ENCODE measurements at regions not wholly inside any gene's neighbourhood (a gene's known extent, or its start where the extent isn't known, plus 50 kb on each side); places are given as distances from the start of the nearest gene placed in this dataset.

DNA sequence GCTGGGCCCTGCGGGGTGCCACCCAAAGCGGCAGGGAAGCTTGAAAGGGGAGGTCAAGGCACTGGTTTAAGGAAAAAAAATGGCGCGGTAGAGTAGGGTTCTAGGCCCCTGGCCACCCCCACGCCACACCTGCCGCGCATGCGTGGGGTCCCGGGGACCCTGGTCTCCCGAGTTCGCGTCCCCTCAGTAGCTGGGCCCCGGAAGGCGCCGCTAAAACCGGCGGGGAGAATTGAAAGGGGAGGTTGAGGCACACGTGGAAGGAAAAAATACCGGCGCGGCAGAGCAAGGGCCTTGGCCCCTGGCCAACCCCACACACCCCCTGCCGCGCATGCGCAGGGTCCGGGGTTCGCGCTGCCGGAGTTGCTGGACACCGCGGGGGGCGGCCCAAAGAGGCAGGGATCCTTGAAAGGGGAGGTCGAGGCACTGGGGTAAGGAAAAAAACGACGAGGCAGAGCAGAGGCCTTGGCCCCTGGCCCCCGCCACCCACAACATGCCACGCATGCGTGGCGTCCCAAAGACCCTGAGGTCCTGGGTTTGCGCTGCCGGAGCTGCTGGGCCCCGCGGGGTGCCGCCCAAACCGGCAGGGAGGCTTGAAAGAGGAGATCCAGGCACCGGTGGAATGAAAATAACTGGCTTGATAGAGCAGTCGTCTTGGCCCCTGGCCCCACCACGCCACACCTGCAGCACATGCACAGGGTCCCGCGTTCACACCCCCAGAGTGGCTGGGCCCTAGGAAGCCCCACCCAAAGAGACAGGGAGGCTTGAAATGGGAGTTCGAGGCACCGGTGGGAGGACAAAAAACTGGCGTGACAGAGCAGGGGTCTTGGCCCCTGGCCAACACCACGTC, 314.5 kb downstream of the ALG10 start:
- H3K27me3 ChIP-seq, result no peaks in the 10 kb centered on the region
- 44 to 59% methylated on average over 49 to 53 of the region's 53 CpGs for WGBS, 2 donors
- no peak overlapping the region for H3K27ac ChIP-seq
- intact Hi-C loops (cut with DNase I; ENCODE audit: low total_unique reads), result no loop called here
- DNase-seq, result no peak
- TF ChIP-seq CTCF (IDR thresholded peaks at IDR 0.05) (no peak), POLR2A (IDR thresholded peaks at IDR 0.05) (no peak)
- peak overlapping the region; percentile 9 to 20 for H3K4me3 ChIP-seq
- no peaks in the 10 kb centered on the region for H3K9me3 ChIP-seq
- no peaks in the 10 kb centered on the region for H3K4me1 ChIP-seq
- no peaks in the 10 kb centered on the region for H3K36me3 ChIP-seq (ENCODE audit: low read depth, missing control alignments)

GRCh38 chr12:34338751-34339150, 316.5 kb downstream of the ALG10 start:
- H3K27me3 ChIP-seq, result no peaks in the 10 kb centered on the region
- WGBS, 2 donors, result 59 to 70% methylated on average over 17 to 22 of the region's 22 CpGs
- no peak overlapping the region for H3K27ac ChIP-seq
- no peaks in the 10 kb centered on the region for H3K4me1 ChIP-seq
- no peaks in the 10 kb centered on the region for H3K9me3 ChIP-seq
- no peak for DNase-seq
- H3K4me3 ChIP-seq, result no peak overlapping the region
- intact Hi-C loops (cut with DNase I; ENCODE audit: low total_unique reads), result no loop called here
- TF ChIP-seq POLR2A (IDR thresholded peaks at IDR 0.05), result no peak
- no peak for TF ChIP-seq CTCF (IDR thresholded peaks at IDR 0.05)
- H3K36me3 ChIP-seq (ENCODE audit: low read depth, missing control alignments), result no peaks in the 10 kb centered on the region

GRCh38 chr12:34339922-34340321, 317.6 kb downstream of the ALG10 start:
- Histone ChIP-seq H3K27me3 (no peaks in the 10 kb centered on the region), H3K9me3 (no peaks in the 10 kb centered on the region), H3K36me3 (ENCODE audit: low read depth, missing control alignments) (no peaks in the 10 kb centered on the region), H3K27ac (no peak overlapping the region), H3K4me3 (no peak overlapping the region), H3K4me1 (no peaks in the 10 kb centered on the region)
- intact Hi-C loops (cut with DNase I; ENCODE audit: low total_unique reads), result no loop called here
- no peak for DNase-seq
- WGBS, 2 donors, result 43 to 58% methylated on average over 21 to 26 of the region's 26 CpGs
- TF ChIP-seq POLR2A (IDR thresholded peaks at IDR 0.05), result no peak
- no peak for TF ChIP-seq CTCF (IDR thresholded peaks at IDR 0.05)

DNA sequence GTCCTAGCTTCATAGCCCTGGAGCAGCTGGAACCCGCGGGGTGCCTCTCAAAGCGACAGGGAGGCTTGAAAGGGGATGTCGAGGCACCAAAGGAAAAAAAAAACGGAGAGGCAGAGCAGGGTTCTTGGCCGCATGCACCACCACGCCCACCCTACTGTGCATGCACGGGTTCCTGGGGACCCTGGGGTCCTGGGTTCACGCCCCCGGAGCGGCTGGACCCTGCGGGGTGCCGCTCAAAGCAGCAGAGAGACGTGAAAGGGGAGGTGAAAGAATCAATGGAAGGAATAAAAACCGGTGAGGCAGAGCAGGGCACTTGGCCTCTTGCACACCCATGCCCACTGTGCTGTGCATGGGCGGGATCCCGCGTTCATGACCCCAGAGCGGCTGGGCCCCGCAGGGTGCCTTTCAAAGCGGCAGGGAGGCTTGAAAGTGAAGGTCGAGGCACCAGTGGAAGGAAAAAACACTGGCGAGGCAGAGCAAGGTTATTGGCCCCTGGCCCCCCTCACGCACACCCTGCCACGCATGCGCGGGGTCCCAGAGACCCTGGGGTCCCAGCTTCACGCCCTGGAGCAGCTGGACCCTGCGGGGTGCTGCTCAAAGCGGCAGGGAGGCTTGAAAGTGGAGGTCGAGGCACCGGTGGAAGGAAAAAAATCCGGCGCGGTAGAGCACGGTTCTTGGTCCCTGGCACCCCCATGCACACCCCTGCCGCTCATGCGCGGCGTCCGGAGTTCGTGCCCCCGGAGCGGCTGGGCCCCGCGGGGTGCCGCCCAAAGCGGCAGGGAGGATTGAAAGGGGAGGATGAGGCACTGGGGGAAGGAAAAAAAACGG, 318.5 kb downstream of the ALG10 start:
- no peak overlapping the region for H3K27ac ChIP-seq
- 38 to 46% methylated on average over 35 to 49 of the region's 49 CpGs for WGBS, 2 donors
- H3K4me1 ChIP-seq, result no peaks in the 10 kb centered on the region
- DNase-seq, result no peak
- TF ChIP-seq CTCF (IDR thresholded peaks at IDR 0.05) (no peak), POLR2A (IDR thresholded peaks at IDR 0.05) (no peak)
- no peaks in the 10 kb centered on the region for H3K36me3 ChIP-seq (ENCODE audit: low read depth, missing control alignments)
- no peaks in the 10 kb centered on the region for H3K27me3 ChIP-seq
- no peaks in the 10 kb centered on the region for H3K9me3 ChIP-seq
- intact Hi-C loops (cut with DNase I; ENCODE audit: low total_unique reads), result no loop called here
- no peak overlapping the region for H3K4me3 ChIP-seq

All from testis (tissue), 2 donors.